Islet of Langerhans (tissue), 1 donor: ENCODE measurements at regions not wholly inside any gene's neighbourhood (a gene's known extent, or its start where the extent isn't known, plus 50 kb on each side); places are given as distances from the start of the nearest gene placed in this dataset.

Experiments
- FAIRE-seq: peaks from one replicate; lab custom pipeline; 2011; peaks lifted over from hg19 to GRCh38; lab: Jason Lieb, UNC

DNA sequence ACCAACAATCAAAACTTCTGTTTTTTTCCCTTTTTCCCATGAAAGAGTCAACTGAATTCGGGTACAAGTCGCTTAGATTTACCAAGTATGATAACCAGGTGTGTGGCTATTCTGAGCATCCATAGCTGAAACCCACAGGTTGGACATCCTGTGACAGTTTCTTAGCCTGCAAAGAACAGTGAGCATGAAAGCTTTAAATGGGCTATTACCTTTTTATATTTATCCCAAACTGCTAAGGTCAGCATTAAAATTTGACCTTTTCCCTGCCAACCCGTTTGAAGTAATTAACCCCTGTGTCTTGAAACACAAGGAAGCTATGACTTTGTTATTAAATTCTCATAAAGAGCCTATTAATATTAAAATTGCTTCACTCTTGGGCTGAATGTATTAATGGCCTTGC, 1065.0 kb upstream of the RBFOX1 start:
- FAIRE-seq: no peak

DNA sequence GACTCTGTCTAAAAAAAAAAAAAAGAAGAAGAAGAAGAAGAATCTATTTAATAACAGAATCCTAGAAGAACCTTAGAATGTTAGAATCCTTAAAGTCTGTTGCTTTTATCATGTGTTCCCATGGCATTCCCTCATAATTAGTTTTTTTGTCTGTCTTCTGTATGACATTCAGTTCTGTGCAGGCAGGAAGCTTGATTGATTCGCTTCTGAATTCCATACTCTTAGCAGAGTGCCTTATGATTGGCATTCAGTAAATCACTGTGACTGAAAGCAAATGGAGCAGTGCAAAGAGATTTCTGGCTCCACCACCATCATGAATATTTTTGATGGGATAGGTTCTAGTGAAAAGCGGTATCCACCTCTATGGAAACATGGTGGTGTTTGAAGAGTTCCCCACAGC, 1065.9 kb upstream of the RBFOX1 start:
- FAIRE-seq: no peak

DNA sequence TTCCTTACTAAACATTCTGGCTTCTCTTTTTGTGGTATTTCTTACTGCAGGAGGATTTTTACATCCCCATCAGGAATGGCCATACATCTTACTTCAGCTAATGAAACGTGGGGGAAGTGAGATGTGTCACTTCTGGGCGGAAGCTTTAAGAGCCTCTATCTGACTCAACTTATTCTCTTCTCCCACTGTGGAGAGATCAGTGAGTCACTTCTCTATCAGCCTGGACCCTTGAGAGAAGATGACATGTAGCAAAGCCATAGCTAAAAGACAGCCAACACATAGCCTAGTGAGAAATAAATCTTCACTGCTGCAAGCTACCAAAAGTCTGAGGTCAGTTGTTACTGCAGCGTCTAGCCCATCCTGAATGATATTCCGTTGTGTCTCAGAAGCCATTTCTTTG, 1066.7 kb upstream of the RBFOX1 start:
- FAIRE-seq: no peak

DNA sequence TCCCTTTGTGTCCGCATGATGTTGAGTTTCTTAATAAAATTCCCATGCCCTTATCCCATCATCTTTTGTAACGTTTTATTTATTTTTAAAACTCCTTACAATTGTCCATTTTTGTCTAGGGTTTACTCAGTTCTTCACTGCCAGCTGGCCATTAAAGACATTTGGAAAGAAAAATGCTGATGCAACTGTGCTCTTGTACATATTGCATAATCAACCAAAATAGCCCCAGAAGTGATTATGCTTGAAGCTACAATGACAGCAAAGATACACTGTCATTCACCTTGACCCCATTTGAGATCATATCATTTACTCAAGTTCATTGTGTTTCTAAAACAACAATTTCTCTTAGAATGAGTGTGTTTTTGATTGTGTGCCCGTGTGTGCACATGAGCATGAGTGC, 1074.6 kb upstream of the RBFOX1 start:
- no peak for FAIRE-seq

DNA sequence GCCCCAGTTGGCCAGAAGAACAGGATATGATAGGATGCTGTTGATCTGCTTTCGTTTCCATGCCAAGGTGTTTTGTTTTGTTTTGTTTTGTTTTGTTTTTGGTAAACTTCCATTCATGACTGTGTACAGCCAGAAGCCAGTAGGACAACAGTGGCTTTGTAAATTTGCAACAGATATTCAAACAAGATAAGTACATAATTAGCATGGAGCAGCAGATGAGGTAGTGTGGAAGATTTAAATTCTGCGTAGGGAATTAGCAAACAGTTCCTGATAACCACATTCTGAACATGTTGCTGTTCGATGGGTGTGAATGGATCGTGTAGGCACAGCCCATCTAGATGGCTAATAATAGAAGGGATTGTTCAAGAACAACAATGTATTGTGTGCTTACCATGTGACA, 1080.1 kb upstream of the RBFOX1 start:
- FAIRE-seq: no peak

DNA sequence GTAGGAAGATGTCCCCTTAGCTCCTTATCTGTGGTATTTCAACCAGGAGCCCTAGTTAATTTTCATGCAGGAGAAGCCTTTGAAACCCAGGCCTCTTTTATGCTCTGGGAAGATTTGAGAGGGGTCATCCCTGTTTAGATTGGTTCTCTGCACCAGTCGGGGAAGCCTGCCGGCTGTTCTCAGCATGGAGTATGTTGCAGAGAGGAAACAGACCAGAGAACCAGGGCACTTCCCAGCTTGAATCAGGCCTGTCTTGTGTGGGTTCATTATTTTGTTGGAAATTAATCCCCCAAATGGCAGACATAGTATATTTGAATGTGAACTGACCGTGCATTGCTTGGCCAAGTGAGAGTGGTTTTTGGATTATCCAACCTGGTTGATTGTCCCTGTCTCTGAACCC, 1082.1 kb upstream of the RBFOX1 start:
- FAIRE-seq: no peak

DNA sequence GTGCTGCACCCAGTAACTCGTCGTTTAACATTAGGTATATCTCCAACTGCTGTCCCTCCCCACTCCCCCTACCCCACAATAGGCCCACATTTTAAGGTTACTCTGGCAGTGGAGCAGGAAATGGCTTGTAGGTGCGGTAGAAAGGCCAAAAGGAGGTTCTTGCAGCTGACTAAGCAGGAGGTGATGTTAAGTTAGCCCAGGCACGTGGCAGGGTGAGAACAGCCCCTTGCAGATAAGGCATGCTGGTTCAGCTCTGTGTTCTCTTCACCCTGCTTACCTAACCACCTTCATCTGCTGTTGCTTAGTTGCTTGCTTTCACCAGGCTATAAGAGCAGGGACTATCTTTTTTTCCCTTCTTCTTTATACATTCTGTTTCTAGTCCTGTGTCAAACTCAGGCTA, 1082.8 kb upstream of the RBFOX1 start:
- FAIRE-seq: no peak

DNA sequence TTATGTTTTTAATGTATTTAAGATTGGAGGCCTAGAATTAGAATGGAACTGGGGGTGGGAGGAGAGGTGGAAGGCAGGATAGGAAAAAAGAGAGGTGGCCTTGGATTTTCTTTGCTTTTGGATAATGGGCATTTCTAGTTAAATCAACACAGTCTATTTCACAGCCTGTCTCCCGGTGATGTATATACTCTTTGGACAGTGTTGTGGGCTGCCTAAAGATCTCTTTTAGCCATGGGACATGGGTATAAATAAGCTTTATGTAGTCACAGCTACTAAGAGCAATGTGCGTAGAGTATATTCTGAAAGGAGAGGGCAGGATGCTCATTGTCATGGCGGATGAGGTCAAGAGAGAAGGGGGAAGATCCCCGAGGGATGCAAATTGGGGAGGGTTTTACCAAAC, 1084.4 kb upstream of the RBFOX1 start:
- FAIRE-seq: no peak

DNA sequence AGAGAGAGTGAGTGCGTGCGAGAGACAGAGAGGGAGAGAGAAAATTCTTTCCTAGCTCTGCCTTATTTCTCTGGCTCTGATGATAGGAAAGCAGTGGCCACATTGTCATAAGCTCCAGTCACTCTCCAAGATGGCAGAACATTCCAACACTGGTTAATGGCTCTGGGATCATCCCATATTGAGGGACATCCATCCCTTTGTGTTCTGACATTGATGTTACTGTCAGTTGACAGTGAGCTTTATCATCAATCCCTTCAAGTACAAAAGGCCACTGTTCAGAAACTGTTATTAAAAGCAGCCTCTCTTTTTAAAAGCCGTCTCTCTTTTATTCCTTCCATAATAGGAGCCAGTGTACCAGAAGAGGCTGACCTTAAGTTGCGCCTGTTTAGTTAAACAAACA, 1084.9 kb upstream of the RBFOX1 start:
- no peak for FAIRE-seq

DNA sequence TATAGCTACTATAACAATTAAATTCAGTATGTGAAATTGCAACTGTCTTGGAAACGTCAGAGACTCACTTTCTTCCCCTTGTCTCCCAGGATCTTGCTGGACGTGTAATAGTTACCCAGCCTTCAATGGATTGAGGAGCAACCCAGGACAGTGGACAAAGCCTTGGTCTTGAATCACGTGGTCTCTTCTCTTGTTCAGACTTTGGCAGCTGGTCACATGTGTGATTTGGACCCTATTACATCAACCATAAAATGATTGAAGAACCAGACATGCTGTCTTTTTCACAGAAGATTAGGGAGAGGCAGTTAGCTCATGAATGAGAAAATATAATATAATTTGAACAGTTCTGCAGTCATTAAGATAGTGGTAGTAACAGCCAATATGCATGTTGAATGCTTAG, 1085.5 kb upstream of the RBFOX1 start:
- FAIRE-seq: no peak

DNA sequence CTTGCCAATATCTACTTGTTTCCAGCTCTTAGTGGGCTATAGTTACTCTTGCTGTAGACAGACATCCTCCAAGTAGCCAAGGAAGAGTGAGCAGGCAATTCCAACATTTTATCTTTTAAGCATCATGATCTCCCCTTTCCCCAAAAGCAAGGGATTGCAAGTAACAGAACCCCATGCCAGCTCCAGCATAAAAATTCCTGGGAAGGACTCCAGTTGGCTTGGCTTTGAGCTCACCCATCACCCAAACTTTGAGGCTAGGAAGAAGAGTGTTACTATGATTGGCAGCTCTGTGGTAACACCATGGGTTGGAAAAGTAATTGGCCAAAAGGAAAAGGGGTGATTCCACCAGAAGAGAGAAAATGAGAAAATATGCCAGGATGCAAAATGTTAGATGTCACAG, 1086.4 kb upstream of the RBFOX1 start:
- FAIRE-seq: no peak

DNA sequence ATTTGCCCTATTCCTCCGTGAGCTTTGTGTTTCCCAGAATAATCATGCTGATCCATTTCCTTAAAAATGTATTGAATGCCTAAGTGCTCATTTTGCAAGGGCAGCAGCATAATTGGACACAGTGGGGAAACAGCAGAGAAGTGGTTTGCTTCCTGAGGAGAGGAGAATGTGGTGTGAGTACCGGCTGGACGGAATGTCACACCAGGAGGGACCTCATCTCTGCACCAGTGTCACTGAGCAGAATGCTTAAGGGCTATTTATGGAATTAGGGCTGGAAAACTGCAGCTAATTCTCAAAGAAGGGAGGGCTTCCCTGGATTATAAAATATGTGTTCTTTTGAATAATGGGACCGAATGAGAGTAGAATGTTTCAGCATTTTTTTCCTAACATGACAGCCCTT, 1100.6 kb upstream of the RBFOX1 start:
- FAIRE-seq: no peak

DNA sequence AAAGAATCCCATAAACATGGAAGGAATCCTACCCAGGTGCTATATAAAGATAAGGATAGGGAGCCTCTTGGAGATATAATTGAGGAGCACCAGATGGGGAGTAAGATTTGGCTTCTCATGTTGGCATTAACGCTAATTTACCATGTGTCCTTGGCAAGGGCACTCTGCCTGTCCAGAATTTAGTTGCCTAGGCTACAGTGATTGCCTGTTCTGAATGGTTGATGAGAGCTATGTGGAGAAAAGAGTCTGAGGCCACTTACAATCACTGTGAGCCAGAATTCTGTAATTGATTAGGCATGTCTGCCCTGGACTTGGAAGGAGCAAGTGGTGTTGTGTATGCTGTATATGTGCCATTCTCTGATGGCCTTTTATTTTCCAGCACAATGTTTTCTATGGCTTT, 1101.2 kb upstream of the RBFOX1 start:
- no peak for FAIRE-seq

DNA sequence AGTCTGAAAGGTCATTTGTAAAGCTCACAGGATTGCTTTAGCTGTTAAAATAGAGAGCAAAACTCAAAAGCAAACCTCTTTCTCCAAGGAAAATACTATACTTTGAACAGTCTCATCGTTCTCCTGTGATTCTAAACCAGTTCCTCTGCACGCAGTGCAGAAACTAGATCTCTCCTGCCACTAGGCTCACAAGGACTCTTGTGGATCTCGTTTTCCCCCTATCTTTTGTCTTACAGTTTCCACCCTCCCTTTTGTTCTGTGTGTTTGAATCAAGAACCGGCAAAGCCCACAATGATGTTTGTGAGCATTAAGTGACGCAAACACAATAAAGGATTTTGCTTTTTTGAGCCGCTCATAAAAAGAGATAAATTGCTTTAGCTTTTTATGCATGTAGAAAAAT, 1103.5 kb upstream of the RBFOX1 start:
- no peak for FAIRE-seq

DNA sequence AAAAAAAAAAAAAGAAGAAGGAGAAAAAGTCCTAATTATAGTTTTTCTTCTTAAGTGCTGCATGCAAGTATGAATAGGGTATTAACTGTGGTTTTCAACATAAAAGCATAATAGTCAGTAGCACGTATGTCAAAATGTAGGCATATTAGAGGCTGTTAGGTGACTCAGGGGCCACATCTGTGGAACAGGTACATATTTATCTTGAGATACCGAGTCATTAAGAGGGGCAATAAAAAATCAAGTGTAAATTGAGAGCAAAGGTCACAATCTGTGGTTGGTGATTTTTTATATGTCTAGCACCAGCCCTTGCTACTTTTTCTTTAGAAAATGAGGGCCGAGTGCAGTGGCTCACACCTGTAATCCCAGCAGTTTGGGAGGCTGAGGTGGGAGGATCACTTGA, 1113.8 kb upstream of the RBFOX1 start:
- FAIRE-seq: no peak

DNA sequence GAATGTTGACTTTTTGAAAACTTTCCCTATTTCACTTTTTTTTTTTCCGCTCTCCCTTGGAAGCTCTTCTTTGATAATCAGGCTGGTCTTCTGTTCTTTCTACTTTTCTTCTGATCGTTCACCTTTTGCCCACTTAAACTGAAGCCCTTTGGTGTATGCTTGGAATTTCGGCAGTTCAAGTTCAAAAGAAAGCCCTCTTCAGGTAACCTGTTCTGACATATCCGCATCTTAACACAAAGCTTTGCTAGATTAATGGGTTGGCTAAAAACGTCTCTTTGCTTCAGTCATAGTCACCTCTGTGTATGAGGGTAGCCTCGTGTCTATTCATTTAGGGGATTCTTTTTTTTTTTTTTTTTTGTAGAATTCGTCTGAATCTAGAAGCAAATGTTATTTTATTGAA, 1115.8 kb upstream of the RBFOX1 start:
- no peak for FAIRE-seq

DNA sequence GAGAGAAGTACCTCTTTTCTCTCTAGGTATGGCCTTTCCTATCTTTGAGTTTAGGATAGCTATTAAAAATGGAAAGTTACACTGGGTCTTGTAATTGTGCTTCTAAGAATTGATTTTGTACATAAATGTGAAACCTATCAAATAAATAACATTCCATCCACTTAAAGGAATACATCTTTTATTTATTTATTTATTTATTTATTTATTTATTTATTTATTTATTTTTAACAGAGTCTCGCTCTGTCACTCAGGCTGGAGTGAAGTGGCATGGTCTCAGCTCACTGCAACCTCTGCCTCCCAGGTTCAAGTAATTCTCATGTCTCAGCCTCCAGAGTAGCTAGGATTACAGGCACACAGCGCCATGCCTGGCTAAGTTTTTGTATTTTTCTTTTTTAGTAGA, 1114.0 kb upstream of the EEF2KMT start:
- no peak for FAIRE-seq

DNA sequence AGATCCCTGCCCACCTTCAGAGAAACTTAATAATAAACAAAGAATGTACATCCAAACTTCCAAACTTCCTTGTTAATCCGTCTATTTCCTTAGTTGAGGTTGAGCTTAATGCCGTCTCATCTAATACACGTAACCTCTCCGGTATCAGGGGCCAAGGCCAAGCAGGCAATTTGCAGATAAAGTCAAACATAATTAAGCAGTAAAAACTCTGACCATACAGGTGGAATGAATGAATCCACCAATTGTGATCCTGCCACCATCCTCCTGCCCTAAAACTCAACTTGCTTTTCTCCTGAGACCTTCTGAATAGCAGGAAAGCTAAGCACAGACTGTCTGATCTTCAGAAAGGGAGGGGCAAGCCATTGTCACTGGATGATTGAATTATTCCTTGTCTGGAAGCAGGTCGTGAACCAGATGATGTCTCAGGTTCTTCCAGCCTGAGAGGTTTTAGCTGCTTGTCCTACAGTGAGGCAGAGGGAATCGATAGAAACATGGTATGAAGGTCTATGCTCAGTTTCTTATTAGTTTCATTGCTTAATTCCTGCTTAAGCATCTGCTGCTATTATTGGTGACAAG, 1111.8 kb upstream of the EEF2KMT start:
- FAIRE-seq: no peak

DNA sequence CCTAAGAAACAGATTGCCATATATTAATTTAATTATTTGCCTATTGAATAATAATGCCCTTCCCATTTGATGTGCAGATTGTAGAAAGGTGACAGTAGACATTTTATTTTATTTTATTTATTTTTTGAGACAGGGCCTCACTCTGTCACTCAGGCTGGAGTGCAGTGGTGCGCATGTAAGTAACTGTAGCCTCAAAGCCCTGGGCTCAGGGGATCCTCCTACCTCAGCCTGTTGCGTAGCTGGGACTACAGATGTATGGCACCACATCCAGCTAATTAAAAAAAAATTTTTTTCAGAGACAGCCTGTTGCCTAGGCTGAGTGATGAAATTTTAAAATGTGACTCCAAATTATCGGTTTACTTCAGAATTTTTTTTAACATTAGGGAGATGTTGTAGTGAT, 1110.0 kb upstream of the EEF2KMT start:
- FAIRE-seq: no peak

DNA sequence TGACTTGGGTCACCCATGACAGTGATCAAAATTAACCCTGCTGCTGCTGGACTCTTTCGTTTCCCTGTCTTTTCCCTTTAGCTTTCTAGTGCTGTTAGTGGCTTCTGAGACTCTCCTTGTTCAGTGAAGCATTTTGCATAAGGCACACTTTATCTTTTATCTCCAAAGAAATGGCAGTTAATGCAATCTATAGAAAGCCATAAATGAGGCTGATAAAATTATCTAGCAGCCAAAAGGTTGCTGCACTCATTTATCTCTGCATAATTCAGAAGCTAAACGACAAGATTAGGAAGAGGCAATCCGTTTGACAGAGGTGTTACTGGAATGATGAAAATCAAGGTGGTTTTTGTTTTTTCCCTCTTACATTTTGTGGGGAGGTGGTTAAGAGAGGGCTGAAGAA, 1109.5 kb upstream of the EEF2KMT start:
- no peak for FAIRE-seq

DNA sequence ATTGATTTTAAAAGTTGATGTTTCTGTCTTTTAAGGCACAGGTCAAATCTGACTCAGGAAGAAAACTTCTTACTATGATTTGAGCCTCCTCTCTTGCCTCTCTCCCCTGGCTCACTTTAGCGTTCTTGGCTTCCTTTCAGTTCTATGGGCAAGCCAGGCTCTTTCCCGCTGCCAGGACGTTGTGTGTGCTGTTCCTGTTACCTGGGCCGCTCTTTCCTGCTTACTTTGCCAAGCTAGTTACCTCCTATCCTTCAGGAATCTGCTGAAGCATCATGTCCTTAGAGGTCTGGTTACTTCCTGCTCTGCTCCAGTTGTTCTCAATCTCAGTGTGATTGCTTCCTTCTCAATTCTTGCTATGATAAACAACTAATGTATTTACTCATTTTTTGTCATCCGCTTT, 1108.5 kb upstream of the EEF2KMT start:
- FAIRE-seq: no peak

DNA sequence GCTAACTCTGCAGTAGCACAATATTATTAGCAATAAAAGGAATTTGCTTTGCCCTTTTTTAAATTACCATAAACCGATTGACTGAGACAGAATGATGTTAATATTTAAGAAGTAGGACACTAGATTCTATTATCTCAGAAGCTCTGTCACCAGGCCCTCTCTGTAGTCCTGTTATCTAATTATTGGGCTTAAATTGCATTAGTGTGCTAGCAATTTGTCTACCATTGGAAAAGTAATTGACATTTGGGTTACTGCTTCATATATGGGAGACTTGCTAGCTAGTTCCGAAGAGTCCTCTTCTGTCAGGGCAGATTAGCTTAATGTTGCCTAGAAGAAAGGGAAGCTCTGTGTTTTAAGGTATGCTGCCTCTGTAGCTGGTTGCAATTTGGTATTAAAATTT, 1107.3 kb upstream of the EEF2KMT start:
- FAIRE-seq: no peak

DNA sequence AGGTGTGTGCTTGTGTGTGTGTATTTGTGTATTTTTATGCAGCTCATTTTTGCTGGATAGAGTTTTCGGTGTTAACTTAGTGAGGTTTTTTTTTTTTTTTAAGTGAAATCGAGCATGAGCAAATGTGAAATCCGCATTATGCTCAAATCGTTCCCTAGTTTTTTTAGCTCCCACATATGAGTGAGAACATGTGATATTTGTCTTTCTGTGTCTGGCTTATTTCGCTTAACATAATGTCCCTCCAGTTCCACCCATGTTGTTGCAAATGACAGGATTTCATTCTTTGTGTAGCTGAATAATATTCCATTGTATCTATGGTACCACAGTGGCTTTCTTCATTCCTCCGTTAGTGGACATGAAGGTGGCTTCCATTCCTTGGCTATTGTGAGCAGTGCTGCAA, 1103.3 kb upstream of the EEF2KMT start:
- FAIRE-seq: no peak

DNA sequence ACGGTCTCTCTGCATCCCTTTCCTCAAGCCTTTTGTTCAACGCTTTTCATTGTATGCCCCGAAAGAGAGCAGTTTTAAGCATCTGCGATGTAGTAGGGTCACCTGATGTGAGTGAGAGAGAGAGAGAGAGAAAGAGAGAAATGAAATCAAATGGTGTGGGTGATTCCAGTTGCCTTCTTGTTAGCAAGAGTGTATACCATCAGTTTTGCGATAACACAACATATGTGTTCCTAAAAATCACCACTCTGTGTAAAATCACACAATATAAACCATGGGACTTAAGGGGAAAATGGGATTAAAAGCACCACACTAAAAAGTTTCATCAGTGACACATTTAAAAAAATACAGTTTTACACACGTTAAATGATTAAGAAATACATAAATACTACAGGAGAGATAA, 1102.7 kb upstream of the EEF2KMT start:
- no peak for FAIRE-seq

DNA sequence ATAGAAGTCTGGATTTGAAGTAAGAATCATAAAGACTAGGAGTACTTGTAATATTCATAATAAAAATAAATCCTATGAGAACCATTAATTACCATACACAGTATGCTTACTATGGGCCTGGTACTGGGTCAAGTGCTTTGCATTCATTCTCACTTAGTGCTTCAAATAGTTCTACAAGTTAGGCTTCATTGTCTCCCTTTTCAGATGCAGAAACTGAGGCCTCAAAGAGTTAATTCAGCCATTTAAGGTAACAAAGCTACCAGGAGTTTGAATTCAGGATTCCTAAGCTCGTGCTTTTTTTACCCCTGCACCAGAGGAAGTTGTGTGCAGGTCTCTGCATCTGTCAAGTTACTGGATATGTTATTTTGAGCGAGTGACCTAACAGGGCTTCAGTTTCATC, 1098.4 kb upstream of the EEF2KMT start:
- no peak for FAIRE-seq
